Endothelial cell of umbilical vein (primary cell): ENCODE measurements at regions not wholly inside any gene's neighbourhood (a gene's known extent, or its start where the extent isn't known, plus 50 kb on each side); places are given as distances from the start of the nearest gene placed in this dataset.

Experiments
- BruUV-seq: library from RNA; stranded (reverse); fragments of 400-500 nt; replicated peaks from 2 replicates; lab custom pipeline; 2021; lab: Mats Ljungman, UMichigan
- CTCF ChIA-PET: fragments of 300-600, 350-600 bp; sonication (Branson Sonifier 250); formaldehyde crosslinking; loops from one replicate; lab custom pipeline; 2021; ENCODE audit warnings: antibody characterized with exemption, inconsistent platforms; lab: Charles Lee
- POLR2A ChIA-PET: fragments of 300-600, 350-600 bp; sonication (Branson Sonifier 250); formaldehyde crosslinking; loops from one replicate; lab custom pipeline; 2021; ENCODE audit warnings: antibody characterized with exemption, inconsistent platforms; lab: Charles Lee
- DNase-seq: peaks from one replicate; pipeline ENCODE4 v3.0.0-alpha.2; 2011; ENCODE audit warnings: low read depth, low spot score
- FAIRE-seq: peaks from 2 replicates; lab custom pipeline; 2011; peaks lifted over from hg19 to GRCh38; lab: Jason Lieb, UNC
- H2AFZ ChIP-seq: 2 replicates; pipeline ENCODE4 v1.6.0; 2012; ENCODE audit warnings: low read depth, low read length, control low read depth, inconsistent platforms
- H3K27ac ChIP-seq: 2 replicates; pipeline ENCODE4 v1.5.1; 2011; ENCODE audit warnings: low read depth, mild to moderate bottlenecking, control low read depth, low read length, moderate library complexity; ENCODE audit not compliant: insufficient read depth
- H3K27me3 ChIP-seq, 2 experiments: 2 replicates each; pipeline versions ENCODE4 v1.6.0 to v1.6.1; 2011; ENCODE audit warnings: low read length in 2 of 2, mixed read lengths in 1 of 2; ENCODE audit not compliant: control insufficient read depth in 2 of 2, insufficient read depth in 2 of 2
- H3K36me3 ChIP-seq, 2 experiments: 2 replicates in 1 of 2; 3 replicates in 1 of 2; pipeline ENCODE4 v1.5.1; 2011; ENCODE audit warnings: low read length in 2 of 2, mild to moderate bottlenecking in 1 of 2, moderate library complexity in 1 of 2; ENCODE audit not compliant: control insufficient read depth in 2 of 2, insufficient read depth in 2 of 2; ENCODE audit errors: extremely low read depth in 1 of 2
- H3K4me1 ChIP-seq: 3 replicates; pipeline ENCODE4 v1.5.1; 2011; ENCODE audit warnings: mild to moderate bottlenecking, low read length; ENCODE audit not compliant: control insufficient read depth, insufficient read depth; ENCODE audit errors: extremely low read depth
- H3K4me2 ChIP-seq: 2 replicates; pipeline ENCODE4 v1.6.1; 2011; ENCODE audit warnings: low read length, control low read depth, mixed read lengths; ENCODE audit not compliant: insufficient read depth
- H3K4me3 ChIP-seq, 3 experiments: fragments of 200-600 bp in 1 of 3; sonication (generic), shearing (Covaris generic) in 1 of 3; replicated peaks in 1 of 3; 2 replicates each; pipeline ENCODE4 v1.5.1; 2011 to 2016; ENCODE audit warnings: control low read depth in 3 of 3, low read length in 3 of 3, mild to moderate bottlenecking in 2 of 3, inconsistent platforms in 1 of 3, low read depth in 1 of 3, moderate library complexity in 1 of 3; ENCODE audit not compliant: insufficient read depth in 1 of 3
- H3K79me2 ChIP-seq: 2 replicates; pipeline ENCODE4 v1.6.0; 2012; ENCODE audit warnings: low read length, inconsistent platforms; ENCODE audit not compliant: control insufficient read depth, insufficient read depth
- H3K9ac ChIP-seq: replicated peaks from 2 replicates; pipeline ENCODE3; 2011; ENCODE audit warnings: low read length, control low read depth; ENCODE audit not compliant: insufficient read depth; ENCODE audit errors: extremely low read depth
- H3K9me1 ChIP-seq: replicated peaks from 3 replicates; pipeline ENCODE4 v1.6.0; 2011; ENCODE audit warnings: mild to moderate bottlenecking, low read length; ENCODE audit not compliant: control insufficient read depth, insufficient read depth; ENCODE audit errors: extremely low read depth
- H3K9me3 ChIP-seq: replicated peaks from 2 replicates; pipeline ENCODE4 v1.5.1; 2012; ENCODE audit warnings: low read length, inconsistent platforms; ENCODE audit not compliant: control insufficient read depth, insufficient read depth
- H4K20me1 ChIP-seq: replicated peaks from 2 replicates; pipeline ENCODE3; 2011; ENCODE audit warnings: mild to moderate bottlenecking, low read length; ENCODE audit not compliant: control insufficient read depth, insufficient read depth; ENCODE audit errors: extremely low read depth
- CTCF ChIP-seq, 2 donors: IDR thresholded peaks; 1 replicate in 1 of 2; 2 replicates in 1 of 2; pipeline ENCODE4 v1.5.1; 2011; ENCODE audit warnings: low read length in 2 of 2, mild to moderate bottlenecking in 2 of 2, moderate library complexity in 2 of 2, control low read depth in 1 of 2, inconsistent platforms in 1 of 2, low read depth in 1 of 2; ENCODE audit not compliant: insufficient read depth in 1 of 2; ENCODE audit errors: extremely low read depth in 1 of 2
- EZH2 ChIP-seq: IDR thresholded peaks from 2 replicates; pipeline ENCODE4 v1.6.1; 2012; ENCODE audit warnings: borderline replicate concordance, low read depth, mild to moderate bottlenecking, moderate library complexity, low read length, inconsistent platforms; ENCODE audit not compliant: severe bottlenecking
- FOS ChIP-seq: IDR thresholded peaks from 2 replicates; pipeline ENCODE4 v1.6.1; 2011; ENCODE audit warnings: mild to moderate bottlenecking, low read length, moderate library complexity, borderline replicate concordance; ENCODE audit not compliant: insufficient read depth
- GATA2 ChIP-seq: IDR thresholded peaks from 2 replicates; pipeline ENCODE4 v1.7.0; 2011; ENCODE audit warnings: low read depth, mild to moderate bottlenecking, moderate library complexity, mixed read lengths, low read length; ENCODE audit not compliant: insufficient read length, insufficient read depth
- JUN ChIP-seq: IDR thresholded peaks from 2 replicates; pipeline ENCODE4 v1.6.1; 2011; ENCODE audit warnings: borderline replicate concordance, low read depth; ENCODE audit not compliant: insufficient read length, insufficient read depth
- MAX ChIP-seq: IDR thresholded peaks from 2 replicates; pipeline ENCODE4 v1.6.1; 2011; ENCODE audit not compliant: insufficient read depth, insufficient read length
- MYC ChIP-seq: IDR thresholded peaks from one replicate; pipeline ENCODE4 v1.6.1; 2011; ENCODE audit warnings: mild to moderate bottlenecking, low read depth, low read length
- POLR2A ChIP-seq: IDR thresholded peaks from 2 replicates; pipeline ENCODE4 v1.6.1; 2012; ENCODE audit warnings: low read depth, mild to moderate bottlenecking, control low read depth, low read length
- POLR2AphosphoS5 ChIP-seq: IDR thresholded peaks from 2 replicates; pipeline ENCODE4 v1.6.1; 2012; ENCODE audit warnings: low read depth, mild to moderate bottlenecking, control low read depth, low read length, moderate library complexity; ENCODE audit not compliant: insufficient read depth
- dilution Hi-C: fragments of 300-500 bp; cut with MboI; formaldehyde crosslinking; loops from one replicate; pipeline ENCODE4 v1.15.0; 2019; ENCODE audit warnings: low sequenced_read_pairs; ENCODE audit not compliant: extremely low pct_ligation_motif_present
- intact Hi-C: fragments of 100-400 bp; cut with micrococcal nuclease; formaldehyde crosslinking; loops from one replicate; pipeline ENCODE4 v1.10.0; 2022

GRCh38 chr3:168341192-168341815 lies 245.6 kb upstream of the GOLIM4 start:
- no peak overlapping the region for H2AFZ ChIP-seq
- POLR2A ChIA-PET, result no interaction called here
- no peak for DNase-seq
- BruUV-seq, result no TSS peak
- CTCF ChIA-PET, result interaction anchor here (1.1 kb wide), 1 partner anchor 24 kb away, joined by 3 read pairs; no protein-coding TSS in a partner anchor
- H3K79me2 ChIP-seq, result no peaks in the 10 kb centered on the region
- H3K9ac ChIP-seq, result no peak overlapping the region
- no peaks in the 10 kb centered on the region for H4K20me1 ChIP-seq
- no peaks in the 10 kb centered on the region for H3K27me3 ChIP-seq
- dilution Hi-C loops (no loop called here), intact Hi-C loops (no loop called here)
- no peak overlapping the region for H3K4me3 ChIP-seq
- no peaks in the 10 kb centered on the region for H3K9me1 ChIP-seq
- H3K4me2 ChIP-seq, result no peak overlapping the region
- TF ChIP-seq POLR2A, result no peak
- no peak for TF ChIP-seq EZH2
- TF ChIP-seq CTCF (IDR thresholded peaks at IDR 0.05; ENCODE audit: extremely low read depth in 1 of 2, insufficient read depth in 1 of 2, low read depth in 1 of 2, low read length in 2 of 2), result no peak
- TF ChIP-seq MYC, result no peak
- no peak for TF ChIP-seq MAX
- no peaks in the 10 kb centered on the region for H3K9me3 ChIP-seq
- no peaks in the 10 kb centered on the region for H3K36me3 ChIP-seq
- H3K27ac ChIP-seq, result no peak overlapping the region
- no peaks in the 10 kb centered on the region for H3K4me1 ChIP-seq
- no peak for FAIRE-seq

GRCh38 chr3:168338161-168338560 lies 242.4 kb upstream of the GOLIM4 start:
- no peak for TF ChIP-seq MAX
- TF ChIP-seq POLR2A, result no peak
- no peak for TF ChIP-seq MYC
- no peak for TF ChIP-seq FOS
- no peak for TF ChIP-seq EZH2
- TF ChIP-seq POLR2AphosphoS5, result no peak
- no peak for TF ChIP-seq JUN
- no peak for TF ChIP-seq CTCF (IDR thresholded peaks at IDR 0.05; ENCODE audit: extremely low read depth in 1 of 2, insufficient read depth in 1 of 2, low read depth in 1 of 2, low read length in 2 of 2)
- no peak for TF ChIP-seq GATA2
- Histone ChIP-seq H3K36me3 (no peaks in the 10 kb centered on the region), H3K27ac (no peak overlapping the region), H3K9me3 (no peaks in the 10 kb centered on the region), H3K9ac (no peak overlapping the region), H2AFZ (no peak overlapping the region), H3K27me3 (no peaks in the 10 kb centered on the region), H3K4me1 (no peaks in the 10 kb centered on the region), H3K4me2 (no peak overlapping the region), H3K9me1 (no peaks in the 10 kb centered on the region), H3K79me2 (no peaks in the 10 kb centered on the region), H4K20me1 (no peaks in the 10 kb centered on the region), H3K4me3 (no peak overlapping the region)
- intact Hi-C loops (no loop called here), dilution Hi-C loops (no loop called here)
- no peak for DNase-seq
- no TSS peak for BruUV-seq
- no peak for FAIRE-seq
- ChIA-PET CTCF (no interaction called here), POLR2A (no interaction called here)
